HG02870 (cell line): ENCODE measurements at regions not wholly inside any gene's neighbourhood (a gene's known extent, or its start where the extent isn't known, plus 50 kb on each side); places are given as distances from the start of the nearest gene placed in this dataset.
"Not testable (repeated sequence)": the region's sequence is repeated elsewhere in the genome, so short reads cannot be mapped to it uniquely, and the experiment has no call there.

Source experiments
- ATAC-seq: cut with Tn5 transposase; IDR thresholded peaks from one replicate; pipeline ENCODE4 v1.9.1; 2021; ENCODE audit warnings: mild to moderate bottlenecking, moderate library complexity; ENCODE audit not compliant: unreplicated experiment

DNA sequence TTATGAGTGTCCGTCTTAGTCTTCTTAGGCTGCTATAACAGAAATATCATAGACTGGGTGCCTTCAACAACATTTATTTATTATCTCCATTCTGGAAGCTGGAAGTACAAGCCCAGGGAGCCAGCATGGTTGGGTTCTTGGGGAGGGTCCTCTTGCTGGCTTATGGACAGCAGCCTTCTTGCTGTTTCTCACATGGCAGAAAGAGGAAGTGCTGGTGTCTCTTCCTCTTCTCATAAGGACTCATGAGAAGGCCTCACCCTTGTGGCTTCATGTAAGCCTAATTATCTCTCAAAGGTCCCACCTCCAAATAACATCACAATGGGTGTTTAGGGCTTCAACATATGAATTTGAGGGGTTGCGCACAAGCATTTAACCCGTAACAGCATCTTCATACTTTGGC, 207.0 kb upstream of the COX10 start:
- ATAC-seq = no peak

DNA sequence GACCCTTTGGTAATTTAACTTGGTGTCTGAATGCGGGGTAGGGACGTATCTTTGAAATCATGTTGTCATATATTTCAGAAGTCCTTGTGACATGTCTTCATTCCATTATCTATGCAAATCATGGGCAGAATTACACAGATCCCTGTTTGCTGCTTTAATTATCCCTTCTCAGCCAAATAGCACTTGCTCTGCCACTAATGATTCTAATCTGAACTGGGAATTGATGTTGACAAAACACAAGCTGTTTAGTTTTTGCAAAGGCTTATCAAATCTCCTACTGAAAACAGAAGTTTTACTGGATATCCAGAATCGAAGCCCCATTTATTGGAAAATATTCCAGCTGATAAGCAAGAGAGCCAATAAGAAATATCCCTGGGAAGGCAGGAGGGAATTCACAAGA, 205.9 kb upstream of the COX10 start:
- no peak for ATAC-seq

DNA sequence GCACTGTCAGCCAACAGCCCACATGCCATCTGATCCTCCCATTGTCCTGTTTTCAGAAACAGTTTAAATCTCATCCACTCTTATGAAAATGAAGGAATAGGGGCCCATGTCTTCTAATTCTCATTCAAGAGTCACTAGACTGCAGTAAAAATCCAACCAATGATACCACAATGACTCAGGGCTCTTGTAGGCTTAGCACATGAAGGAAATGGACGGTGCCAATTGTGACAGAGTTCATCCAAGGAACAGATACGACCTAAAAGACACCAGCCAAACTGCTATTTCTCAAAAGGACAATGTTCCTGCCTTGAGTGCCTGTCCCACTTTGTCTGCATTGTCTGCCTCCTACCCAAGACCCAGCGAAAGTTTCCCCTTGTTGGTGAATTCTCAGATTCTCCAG, 204.8 kb upstream of the COX10 start:
- ATAC-seq = no peak

DNA sequence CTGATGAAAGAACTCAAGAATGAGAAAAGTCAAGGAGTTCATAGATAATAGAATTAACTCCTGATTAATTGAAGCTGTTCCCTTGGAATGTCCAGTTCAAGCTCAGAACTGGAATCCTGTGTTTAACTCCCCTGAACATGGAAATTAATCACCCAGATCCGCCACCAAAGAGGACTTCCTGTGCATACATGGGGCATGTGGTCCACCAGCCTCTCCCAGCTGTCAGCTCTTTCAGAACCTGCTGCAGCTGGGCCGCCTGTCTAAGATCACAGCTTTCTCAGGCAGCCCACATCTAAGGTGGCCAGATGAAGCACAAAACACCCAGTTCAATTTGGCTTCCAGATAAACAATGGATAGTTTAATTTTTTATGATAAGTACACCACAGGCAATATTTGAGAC, 203.7 kb upstream of the COX10 start:
- ATAC-seq = no peak

DNA sequence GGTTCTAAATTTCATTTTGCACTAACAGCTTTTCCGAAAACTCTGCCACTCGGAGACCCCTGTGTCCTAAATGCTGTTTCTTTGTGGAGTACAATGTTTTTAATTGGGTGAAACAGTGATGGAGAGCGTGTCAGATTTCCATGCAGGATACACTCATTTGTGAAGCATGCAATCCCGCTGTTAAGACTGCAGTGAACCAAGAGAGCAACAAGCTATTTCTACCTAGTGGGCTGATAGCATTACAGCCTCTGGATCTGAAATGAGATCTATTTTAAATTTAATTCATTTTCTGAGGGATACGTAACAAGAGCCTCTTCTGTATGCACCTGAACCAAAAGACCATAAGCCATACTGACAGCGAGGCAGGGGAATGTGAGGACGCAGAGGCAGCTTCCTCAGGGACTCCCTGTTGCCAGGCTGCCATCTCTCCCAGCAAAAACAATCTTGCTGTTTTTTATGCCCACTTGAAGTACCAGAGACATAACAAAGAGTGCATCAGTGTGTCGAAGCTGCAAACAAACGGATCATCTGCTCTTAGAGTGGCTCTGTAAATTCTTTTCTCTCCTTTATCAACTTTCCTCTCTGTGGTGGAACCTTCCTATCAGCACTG, 199.9 kb upstream of the COX10 start:
- ATAC-seq = no peak

DNA sequence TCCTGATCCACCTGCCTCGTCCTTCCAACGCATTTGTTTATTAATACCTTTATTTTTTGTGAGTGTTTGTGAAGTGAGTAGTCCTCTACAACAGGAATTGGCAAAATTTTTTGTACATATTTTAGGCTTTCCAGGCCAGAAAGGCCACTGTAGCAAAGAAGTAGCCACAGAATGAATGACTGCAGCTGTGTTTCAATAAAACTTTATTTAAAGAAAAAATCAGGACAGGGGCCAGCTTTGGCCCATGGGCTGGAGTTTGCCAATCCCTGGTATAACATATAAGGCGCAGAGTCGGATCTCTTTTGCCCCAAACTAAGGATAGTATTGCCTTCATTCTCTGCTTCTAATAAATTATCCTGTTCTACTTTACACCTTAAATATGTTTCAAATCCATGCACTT, 198.0 kb upstream of the COX10 start:
- ATAC-seq = no peak

DNA sequence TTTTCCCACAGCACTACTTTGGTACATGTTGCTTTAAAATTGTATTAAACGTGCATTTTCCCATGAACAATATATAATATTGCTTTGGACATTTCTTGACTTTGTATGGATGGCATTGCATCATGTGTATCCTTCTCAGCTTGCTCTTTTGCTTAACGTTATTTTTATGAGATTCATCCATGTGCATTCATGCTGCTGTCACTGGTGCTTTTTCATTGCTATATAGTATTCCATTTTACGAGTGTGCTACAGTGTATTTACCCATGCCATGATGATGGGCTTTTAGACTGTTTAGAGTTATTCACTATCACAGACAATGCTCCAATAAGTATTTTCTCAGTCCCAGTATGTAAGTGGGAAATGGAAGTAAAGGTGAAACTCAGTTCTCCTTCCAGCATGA, 195.2 kb upstream of the COX10 start:
- ATAC-seq = no peak

DNA sequence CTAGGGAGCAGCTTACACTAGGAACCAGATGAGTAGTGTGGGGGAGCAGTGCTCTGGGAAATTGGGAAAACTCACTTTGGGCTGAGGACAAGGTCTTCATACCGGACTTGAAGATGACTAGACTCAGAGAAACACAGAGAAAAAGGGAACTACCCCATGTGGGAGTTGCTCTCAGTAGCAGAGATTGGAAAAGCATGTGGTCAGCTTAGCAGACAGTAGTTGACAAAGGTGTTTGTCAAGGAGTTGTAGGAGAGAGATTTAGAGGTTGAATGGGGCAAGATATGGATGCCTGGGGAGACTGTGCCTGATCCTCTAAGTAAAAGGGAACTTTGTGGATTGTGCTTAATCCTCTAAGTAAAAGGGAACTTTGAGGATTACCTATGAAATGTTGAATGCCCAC, 194.5 kb upstream of the COX10 start:
- no peak for ATAC-seq

DNA sequence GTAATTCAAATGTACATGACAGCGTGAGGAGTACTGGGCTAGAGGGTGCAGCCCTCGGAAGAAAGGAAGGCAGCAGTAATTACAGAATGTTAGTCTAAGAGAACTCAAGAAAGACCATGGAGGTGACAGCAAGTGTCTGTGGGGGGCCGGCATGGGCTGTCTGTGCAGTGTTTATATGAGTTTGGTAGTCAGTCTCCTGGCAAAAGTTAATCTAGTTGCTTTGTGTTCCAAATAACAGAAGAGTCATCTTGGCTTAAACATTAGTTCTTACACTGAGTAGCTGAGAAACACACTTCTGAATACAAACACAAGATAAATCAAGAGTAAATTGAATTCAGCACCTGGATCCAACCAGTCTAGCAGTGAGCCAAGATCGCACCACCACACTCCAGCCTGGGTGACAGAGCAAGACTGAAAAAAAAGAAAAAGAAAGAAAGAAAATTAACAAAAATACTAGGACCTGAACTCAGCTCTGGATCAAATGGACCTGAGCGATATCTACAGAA, 189.3 kb upstream of the COX10 start:
- no peak for ATAC-seq

DNA sequence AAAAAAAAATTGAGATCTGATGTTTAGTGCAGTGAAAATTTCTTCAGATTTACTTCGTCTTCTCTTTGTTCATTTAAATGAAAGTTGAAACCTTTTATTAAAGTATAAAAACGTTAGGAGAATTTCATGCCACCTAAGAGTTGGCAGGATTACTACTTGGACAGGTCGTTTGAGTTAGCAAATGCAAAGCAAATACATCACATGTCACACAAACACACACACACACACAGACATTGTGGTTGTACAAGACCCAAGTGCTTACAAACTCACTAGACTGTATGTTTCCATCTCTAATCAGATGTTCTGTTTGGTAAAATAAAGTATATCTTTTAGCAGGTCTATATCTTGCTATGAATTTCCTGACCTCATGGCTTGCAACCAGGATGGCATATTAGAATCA, 185.6 kb upstream of the COX10 start:
- ATAC-seq = no peak

DNA sequence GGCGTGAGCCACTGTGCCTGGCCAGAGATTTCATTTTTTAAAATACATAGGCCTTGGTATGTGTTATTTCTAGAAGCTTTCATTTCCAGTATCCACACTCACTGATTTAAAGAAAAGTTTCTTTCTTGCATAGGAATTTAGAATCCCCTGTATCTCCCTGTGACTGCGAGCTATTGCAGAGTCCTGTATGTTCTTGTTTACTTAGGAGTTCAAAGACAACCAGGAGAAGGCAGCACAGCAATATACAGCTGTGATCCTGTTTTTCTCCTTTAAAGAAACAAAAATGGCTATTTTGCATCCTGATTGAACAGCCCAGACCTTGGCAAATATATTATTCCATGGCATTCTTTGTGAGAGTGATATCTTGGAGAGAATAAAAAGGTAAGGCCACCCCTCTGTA, 185.0 kb upstream of the COX10 start:
- no peak for ATAC-seq

DNA sequence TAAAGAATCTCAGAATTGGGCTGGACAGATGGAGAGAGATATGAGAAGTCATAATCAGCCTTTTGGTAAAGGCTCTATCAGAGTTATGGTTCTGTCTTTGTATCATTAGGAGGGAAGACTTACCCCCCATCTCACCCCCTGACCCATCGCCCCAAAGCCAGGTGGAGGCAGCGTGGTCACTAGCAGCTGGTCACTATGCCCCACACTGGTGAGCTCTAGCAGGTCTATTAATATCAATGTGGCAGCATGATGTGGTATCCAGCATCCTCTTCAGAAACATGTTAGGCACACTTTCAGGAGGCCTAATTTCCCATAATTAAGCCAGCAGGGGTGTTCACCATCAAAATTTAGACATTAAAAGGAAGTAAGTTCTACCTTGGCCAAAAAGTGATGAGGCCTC, 183.8 kb upstream of the COX10 start:
- no peak for ATAC-seq

DNA sequence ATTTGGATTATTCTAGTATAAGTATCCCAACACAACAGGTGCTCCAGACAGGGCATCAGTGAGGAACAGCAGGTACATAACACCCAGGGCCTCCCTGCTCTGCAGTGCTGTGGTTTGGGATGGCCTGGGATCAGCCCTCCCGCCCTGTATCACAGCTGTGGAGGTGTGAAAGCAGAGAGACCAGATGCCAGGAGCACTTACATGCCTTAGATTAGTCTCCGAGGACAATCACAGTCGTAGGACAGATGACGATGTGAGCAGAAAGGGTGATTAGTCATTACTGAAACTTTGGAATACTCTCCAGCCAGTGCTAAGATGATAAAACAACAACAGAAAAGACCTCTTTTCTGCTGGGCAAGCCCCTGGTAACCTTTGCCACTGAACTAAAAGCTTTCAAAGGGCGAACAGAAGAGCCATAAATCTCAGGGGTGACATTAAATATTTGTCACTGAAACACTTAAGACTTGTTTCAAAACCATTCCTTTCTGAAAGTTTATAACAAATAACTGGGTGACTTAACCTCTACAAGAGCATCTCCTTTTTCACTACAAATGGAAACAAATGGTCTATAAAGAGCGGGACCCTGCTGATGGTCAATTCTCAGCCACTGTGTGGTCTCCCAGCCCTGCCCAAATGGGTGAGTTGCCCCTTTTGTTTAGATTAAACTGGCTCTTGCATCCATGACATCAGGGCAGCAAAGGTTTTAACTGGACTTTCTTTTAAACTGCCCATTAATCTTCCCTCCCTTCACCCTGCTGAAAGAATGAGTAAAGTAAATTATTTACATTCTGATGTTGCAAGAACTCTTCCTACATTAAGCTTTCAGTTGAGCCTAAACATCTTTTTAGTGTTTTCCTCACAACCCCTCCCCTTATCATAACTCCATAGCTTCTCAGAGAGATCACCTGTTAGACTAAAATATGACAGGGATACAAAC, 183.1 kb upstream of the COX10 start:
- no peak for ATAC-seq

DNA sequence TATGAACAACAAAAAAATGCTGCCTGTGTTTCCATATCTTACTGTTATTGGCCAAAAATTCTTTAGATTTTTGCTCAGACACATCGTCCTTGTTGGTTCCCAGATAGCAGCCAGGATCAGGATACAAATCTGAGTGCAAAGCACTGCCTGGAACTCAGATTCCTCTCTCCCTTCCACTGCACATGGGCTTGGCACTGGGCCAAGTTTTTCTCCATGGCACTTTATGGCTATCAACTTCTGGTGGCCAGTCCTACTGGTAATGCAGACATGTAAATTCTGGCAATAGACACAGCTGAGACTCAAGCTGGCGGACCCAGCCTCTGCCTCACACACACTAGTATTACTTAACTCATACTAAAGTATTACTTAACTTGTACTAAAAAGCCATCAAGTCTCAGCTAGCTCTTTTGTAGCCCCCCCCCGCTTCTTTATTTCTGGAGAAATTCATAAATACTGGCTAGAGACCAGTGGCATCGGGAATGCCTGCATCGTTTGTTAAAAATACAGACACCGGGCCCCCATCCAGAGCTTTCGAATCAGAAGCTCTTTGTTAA, 181.2 kb upstream of the COX10 start:
- no peak for ATAC-seq

DNA sequence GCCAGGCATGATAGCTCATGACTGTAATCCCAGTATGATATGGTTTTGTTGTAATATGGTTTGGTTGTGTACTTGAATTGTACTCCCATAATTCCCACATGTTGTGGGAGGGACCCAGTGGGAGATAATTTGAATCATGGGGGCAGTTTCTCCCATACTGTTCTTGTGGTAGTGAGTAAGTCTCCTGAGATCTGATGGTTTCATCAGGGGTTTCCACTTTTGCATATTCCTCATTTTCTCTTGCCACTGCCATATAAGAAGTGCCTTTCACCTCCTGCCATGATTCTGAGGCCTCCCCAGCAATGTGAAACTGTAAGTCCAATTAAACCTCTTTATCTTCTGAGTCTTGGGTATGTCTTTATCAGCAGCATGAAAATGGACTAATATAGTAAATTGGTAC, 160.3 kb upstream of the COX10 start:
- ATAC-seq = not testable (repeated sequence)

DNA sequence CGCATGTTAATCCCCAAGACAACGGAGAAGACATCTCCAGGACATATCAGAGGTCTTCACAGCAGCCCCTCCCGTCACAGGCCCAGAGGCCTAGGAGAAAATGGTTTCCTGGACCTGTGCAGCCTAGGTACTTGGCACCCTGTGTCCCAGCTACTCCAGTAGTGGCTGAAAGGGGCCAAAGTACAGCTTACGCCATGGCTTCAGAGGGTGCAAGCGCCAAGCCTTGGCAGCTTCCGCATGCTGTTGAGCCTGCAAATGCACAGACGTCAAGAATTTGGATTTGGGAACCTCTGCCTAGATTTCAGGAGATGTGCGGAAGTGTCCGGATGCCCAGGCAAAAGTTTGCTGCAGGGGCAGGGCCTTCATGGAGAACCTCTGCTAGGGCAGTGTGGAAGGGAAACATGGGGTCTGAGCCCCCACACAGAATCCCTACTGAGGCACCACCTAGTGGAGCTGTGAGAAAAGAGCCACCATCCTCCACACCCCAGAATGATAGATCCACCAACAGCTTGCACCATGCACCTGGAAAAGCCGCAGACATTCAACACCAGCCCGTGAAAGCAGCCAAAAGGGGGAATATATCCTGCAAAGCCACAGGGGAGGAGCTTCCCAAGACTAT, 159.3 kb upstream of the COX10 start:
- no peak for ATAC-seq

DNA sequence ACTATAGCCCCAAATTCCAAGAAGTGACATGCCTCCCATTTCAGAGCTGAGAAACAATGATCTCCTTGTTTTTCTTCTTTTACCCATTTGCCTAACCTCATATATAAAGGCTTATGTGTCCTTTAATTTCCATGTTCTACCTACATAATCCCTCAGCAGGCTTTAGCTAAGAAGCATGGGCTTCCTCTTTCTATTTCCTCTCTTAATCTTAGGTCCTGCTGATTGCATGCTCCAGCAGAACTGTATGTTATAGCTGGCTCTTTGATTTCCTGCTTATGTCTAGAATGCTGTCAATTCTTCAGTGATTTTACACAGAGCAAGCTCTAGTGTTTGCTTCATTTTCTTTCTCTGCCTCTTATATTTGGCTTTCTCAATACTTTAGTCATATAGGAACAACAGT, 151.7 kb upstream of the COX10 start:
- ATAC-seq = no peak

DNA sequence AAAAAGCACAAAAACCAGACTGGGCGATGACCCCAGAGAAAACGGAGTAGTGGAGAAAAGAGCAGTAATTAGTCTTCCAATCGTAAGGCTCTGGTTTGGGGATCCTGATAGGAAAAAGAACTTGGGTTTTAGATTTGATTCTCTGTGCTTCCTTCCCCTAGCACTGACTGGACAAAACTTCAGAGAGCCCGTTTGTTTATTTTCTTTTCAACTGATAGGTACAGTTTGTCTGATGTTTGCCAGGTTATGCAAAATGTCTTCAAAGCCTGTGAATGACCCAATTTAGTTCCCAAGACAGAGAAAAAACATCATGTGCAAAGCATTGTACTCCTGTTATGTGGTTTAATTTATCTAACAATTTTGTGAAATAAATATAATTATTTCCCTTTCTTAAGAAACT, 151.1 kb upstream of the COX10 start:
- ATAC-seq = no peak

DNA sequence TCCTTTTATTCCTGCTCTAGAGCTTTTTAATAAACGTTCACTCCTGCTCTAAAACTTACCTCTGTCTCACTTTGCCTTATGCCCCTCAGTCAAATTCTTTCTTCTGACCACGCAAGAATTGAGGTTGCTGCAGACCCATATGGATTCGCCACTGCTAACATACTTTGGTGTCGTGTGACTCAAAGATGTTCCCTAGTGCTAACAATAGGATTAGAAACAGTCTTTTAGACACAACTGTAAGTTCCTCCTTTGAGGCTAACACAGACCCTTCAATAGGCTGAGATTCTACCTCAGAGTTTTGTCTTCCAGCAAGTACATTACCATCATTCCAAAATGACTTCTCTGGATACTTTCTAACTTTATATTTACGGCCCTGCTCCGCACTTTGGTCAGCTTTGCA, 149.5 kb upstream of the COX10 start:
- no peak for ATAC-seq

DNA sequence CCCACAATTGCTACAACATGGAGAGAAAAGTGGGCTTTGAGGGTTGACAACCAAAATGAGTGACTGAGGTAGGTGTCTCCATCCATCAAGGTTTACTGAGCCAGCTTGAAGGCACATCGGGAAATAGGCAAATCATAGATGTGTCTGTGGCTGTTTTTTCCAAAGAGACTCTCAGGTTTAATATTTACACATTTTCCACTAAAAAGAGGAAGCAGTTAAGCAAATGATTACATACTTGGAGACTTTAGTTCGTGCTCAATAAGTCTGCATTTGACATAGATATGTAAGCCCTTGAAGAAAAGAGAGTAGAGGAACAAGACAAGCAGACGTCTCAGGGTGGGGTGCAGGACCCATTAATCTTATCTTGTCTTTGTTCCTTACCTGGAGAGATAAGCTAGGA, 148.9 kb upstream of the COX10 start:
- ATAC-seq = no peak
